ENCODE measurements at regions not wholly inside any gene's neighbourhood (a gene's known extent, or its start where the extent isn't known, plus 50 kb on each side); places are given as distances from the start of the nearest gene placed in this dataset.

DNA sequence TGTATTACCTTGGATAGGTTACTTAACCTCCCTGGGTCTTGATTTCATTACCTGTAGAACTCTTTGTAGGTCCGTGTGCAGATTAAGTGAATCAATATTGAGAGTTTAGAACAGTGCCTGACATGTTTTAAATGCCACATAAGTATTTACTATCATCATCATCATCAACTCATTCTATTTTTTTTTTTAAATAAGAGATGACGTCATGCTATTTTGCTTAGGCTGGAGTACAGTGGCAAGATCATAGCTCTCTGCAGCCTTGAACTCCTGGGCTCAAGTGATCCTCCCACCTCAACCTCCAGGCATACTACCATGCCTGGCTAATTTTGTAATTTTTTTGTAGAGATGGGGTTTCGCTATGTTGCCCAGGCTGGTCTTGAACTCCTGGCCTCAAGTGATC is 132.0 kb upstream of the FZD8 start:
- Histone ChIP-seq H3K9ac (ENCODE audit: low read length) (no peak overlapping the region), H3K4me3 (ENCODE audit: control extremely low read depth in 1 of 5, extremely low read depth in 1 of 5, insufficient read depth in 1 of 5, low read depth in 2 of 5, low read length in 4 of 5) (no peak overlapping the region), H3K9me3 (ENCODE audit: control extremely low read depth in 1 of 3, control insufficient read depth in 2 of 3, insufficient read depth in 1 of 3, low read length in 2 of 3) (peaks cover 0 to 7% (median 0%) of the 10 kb centered on the region in 3 donors), H3K36me3 (replicated peaks in 1 of 2; ENCODE audit: control extremely low read depth in 1 of 2, control insufficient read depth in 1 of 2, extremely low read depth in 1 of 2, insufficient read depth in 2 of 2, low read length in 1 of 2) (no peaks in the 10 kb centered on the region), H4K20me1 (ENCODE audit: control insufficient read depth, insufficient read depth, low read length, poor library complexity, severe bottlenecking) (no peaks in the 10 kb centered on the region), H3K4me2 (replicated peaks; ENCODE audit: low read depth, low read length, poor library complexity, severe bottlenecking) (no peak overlapping the region), H3K27me3 (replicated peaks in 1 of 4; ENCODE audit: control extremely low read depth in 1 of 4, control insufficient read depth in 3 of 4, insufficient read depth in 4 of 4, low read length in 3 of 4) (peaks cover 0 to 4% (median 0%) of the 10 kb centered on the region in 4 experiments), H3K27ac (ENCODE audit: low read length in 2 of 2) (no peak overlapping the region), H3K79me2 (ENCODE audit: control insufficient read depth, insufficient read depth, low read length) (no peaks in the 10 kb centered on the region), H2AFZ (ENCODE audit: insufficient read depth, low read depth, low read length, poor library complexity, severe bottlenecking) (no peak overlapping the region), H3K4me1 (ENCODE audit: control insufficient read depth in 2 of 2, insufficient read depth in 2 of 2, low read length in 2 of 2) (no peaks in the 10 kb centered on the region)
- TF ChIP-seq, protein P1, sequence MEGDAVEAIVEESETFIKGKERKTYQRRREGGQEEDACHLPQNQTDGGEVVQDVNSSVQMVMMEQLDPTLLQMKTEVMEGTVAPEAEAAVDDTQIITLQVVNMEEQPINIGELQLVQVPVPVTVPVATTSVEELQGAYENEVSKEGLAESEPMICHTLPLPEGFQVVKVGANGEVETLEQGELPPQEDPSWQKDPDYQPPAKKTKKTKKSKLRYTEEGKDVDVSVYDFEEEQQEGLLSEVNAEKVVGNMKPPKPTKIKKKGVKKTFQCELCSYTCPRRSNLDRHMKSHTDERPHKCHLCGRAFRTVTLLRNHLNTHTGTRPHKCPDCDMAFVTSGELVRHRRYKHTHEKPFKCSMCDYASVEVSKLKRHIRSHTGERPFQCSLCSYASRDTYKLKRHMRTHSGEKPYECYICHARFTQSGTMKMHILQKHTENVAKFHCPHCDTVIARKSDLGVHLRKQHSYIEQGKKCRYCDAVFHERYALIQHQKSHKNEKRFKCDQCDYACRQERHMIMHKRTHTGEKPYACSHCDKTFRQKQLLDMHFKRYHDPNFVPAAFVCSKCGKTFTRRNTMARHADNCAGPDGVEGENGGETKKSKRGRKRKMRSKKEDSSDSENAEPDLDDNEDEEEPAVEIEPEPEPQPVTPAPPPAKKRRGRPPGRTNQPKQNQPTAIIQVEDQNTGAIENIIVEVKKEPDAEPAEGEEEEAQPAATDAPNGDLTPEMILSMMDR (IDR thresholded peaks at IDR 0.05): no peak
- no peak for TF ChIP-seq EZH2 (IDR thresholded peaks at IDR 0.05; ENCODE audit: borderline replicate concordance, insufficient read depth, low read depth, low read length, poor library complexity, severe bottlenecking)
- CTCF ChIA-PET: no interaction called here
- no CpG with 5 or more reads among the region's 3 CpGs for WGBS (ENCODE audit: insufficient coverage)
- Mint-ChIP-seq H3K27ac (no peak overlapping the region), H3K27me3 (peaks cover 15% of the 10 kb centered on the region), H3K4me3 (no peak overlapping the region), H3K4me1 (no peaks in the 10 kb centered on the region), H3K9me3 (ENCODE audit: insufficient read depth) (no peaks in the 10 kb centered on the region)
- POLR2A ChIA-PET: no interaction called here
- intact Hi-C loops (cut with micrococcal nuclease): no loop called here
- DNase-seq (no peak), ATAC-seq (ENCODE audit: low read depth) (no peak)

DNA sequence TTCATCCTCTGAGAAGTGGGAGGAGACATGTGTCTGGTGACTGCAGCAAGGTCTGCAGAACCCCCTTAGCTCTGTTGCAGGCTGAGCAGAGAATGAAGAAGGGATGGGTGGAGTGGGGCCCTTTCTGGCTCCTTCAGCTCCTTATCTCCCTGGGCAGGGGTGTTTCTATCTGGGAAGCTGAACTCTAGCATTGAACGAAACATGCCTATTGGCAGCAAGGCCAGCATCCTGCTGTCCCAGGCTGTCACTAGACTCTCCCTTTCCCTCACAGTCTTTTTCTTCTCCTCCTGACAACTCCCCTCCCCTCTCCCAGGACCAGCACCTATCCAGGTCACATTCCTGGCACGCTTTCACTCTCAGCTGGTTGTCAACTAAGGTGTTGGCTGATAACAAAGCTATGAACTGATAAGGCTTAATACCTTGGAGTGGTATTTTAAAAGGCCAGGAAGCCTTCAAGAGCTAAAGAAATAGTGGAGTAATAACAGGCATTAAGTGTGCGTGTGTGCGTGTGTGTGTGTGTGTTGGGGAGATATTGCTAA is 128.8 kb upstream of the FZD8 start:
- Mint-ChIP-seq H3K4me3 (no peak overlapping the region), H3K27me3 (peaks cover 13% of the 10 kb centered on the region), H3K27ac (no peak overlapping the region), H3K4me1 (no peaks in the 10 kb centered on the region), H3K9me3 (ENCODE audit: insufficient read depth) (no peaks in the 10 kb centered on the region)
- 100% methylated on average over 3 of the region's 4 CpGs for WGBS (ENCODE audit: insufficient coverage)
- intact Hi-C loops (cut with micrococcal nuclease): no loop called here
- H3K4me2 ChIP-seq (replicated peaks; ENCODE audit: low read depth, low read length, poor library complexity, severe bottlenecking): no peak overlapping the region
- H4K20me1 ChIP-seq (ENCODE audit: control insufficient read depth, insufficient read depth, low read length, poor library complexity, severe bottlenecking): no peaks in the 10 kb centered on the region
- H3K79me2 ChIP-seq (ENCODE audit: control insufficient read depth, insufficient read depth, low read length): no peaks in the 10 kb centered on the region
- no peak for ATAC-seq (ENCODE audit: low read depth)
- peaks cover 0 to 4% (median 0%) of the 10 kb centered on the region in 4 experiments for H3K27me3 ChIP-seq (replicated peaks in 1 of 4; ENCODE audit: control extremely low read depth in 1 of 4, control insufficient read depth in 3 of 4, insufficient read depth in 4 of 4, low read length in 3 of 4)
- ChIA-PET CTCF (no interaction called here), POLR2A (no interaction called here)
- TF ChIP-seq EZH2 (IDR thresholded peaks at IDR 0.05; ENCODE audit: borderline replicate concordance, insufficient read depth, low read depth, low read length, poor library complexity, severe bottlenecking): no peak
- TF ChIP-seq, protein P1 (IDR thresholded peaks at IDR 0.05): no peak
- H3K36me3 ChIP-seq (replicated peaks in 1 of 2; ENCODE audit: control extremely low read depth in 1 of 2, control insufficient read depth in 1 of 2, extremely low read depth in 1 of 2, insufficient read depth in 2 of 2, low read length in 1 of 2): no peaks in the 10 kb centered on the region
- peaks cover 0 to 7% (median 0%) of the 10 kb centered on the region in 3 donors for H3K9me3 ChIP-seq (ENCODE audit: control extremely low read depth in 1 of 3, control insufficient read depth in 2 of 3, insufficient read depth in 1 of 3, low read length in 2 of 3)
- no peak overlapping the region for H2AFZ ChIP-seq (ENCODE audit: insufficient read depth, low read depth, low read length, poor library complexity, severe bottlenecking)
- no peak overlapping the region for H3K4me3 ChIP-seq (ENCODE audit: control extremely low read depth in 1 of 5, extremely low read depth in 1 of 5, insufficient read depth in 1 of 5, low read depth in 2 of 5, low read length in 4 of 5)
- H3K9ac ChIP-seq (ENCODE audit: low read length): no peak overlapping the region
- no peak overlapping the region for H3K27ac ChIP-seq (ENCODE audit: low read length in 2 of 2)
- H3K4me1 ChIP-seq (ENCODE audit: control insufficient read depth in 2 of 2, insufficient read depth in 2 of 2, low read length in 2 of 2): no peaks in the 10 kb centered on the region
- no peak for DNase-seq

Data from B cell (primary cell).